Natural killer cell treated with Interleukin-12 subunit alpha and Interleukin-12 subunit beta and Interleukin-15 and Interleukin-18, amount 100 ng/mL, for 72 hours (primary cell): ENCODE measurements at regions not wholly inside any gene's neighbourhood (a gene's known extent, or its start where the extent isn't known, plus 50 kb on each side); places are given as distances from the start of the nearest gene placed in this dataset.

Experiments used
- ATAC-seq, 2 donors: fragments of 150-1000 bp; cut with Tn5 transposase in 1 of 2; sonication (Bioruptor Pico), chemical (Tn5 transposase) in 1 of 2; 2 replicates each; pipeline ENCODE4 v1.10.0; 2021
- DNase-seq: peaks from one replicate; pipeline ENCODE4 v3.0.0; 2022; ENCODE audit warnings: low spot score
- H3K27ac Mint-ChIP-seq, 2 donors: 1 replicate in 1 of 2; 2 replicates in 1 of 2; pipeline ENCODE4 v1.8.0; 2022; ENCODE audit warnings: mixed read lengths in 2 of 2, mild to moderate bottlenecking in 1 of 2, moderate library complexity in 1 of 2
- H3K27me3 Mint-ChIP-seq, 2 donors: 1 replicate in 1 of 2; 2 replicates in 1 of 2; pipeline ENCODE4 v1.8.0; 2022; ENCODE audit warnings: mixed read lengths in 2 of 2
- H3K36me3 Mint-ChIP-seq: one replicate; pipeline ENCODE4 v1.8.0; 2022; ENCODE audit warnings: mixed read lengths
- H3K4me1 Mint-ChIP-seq, 2 donors: 1 replicate in 1 of 2; 2 replicates in 1 of 2; pipeline ENCODE4 v1.8.0; 2022; ENCODE audit warnings: low read depth in 2 of 2, mixed read lengths in 2 of 2, mild to moderate bottlenecking in 1 of 2
- H3K4me3 Mint-ChIP-seq: one replicate; pipeline ENCODE4 v1.8.0; 2022; ENCODE audit warnings: mixed read lengths
- H3K9me3 Mint-ChIP-seq: 2 replicates; pipeline ENCODE4 v1.8.0; 2022; ENCODE audit warnings: mixed read lengths

GRCh38 chr4:165724786-165725185 is 148.3 kb upstream of the TLL1 start:
- no peak overlapping the region for H3K4me3 Mint-ChIP-seq
- H3K27me3 Mint-ChIP-seq = no peaks in the 10 kb centered on the region
- no peak for DNase-seq
- no peak overlapping the region for H3K27ac Mint-ChIP-seq
- no peak for ATAC-seq
- peaks cover 3% of the 10 kb centered on the region for H3K9me3 Mint-ChIP-seq
- H3K4me1 Mint-ChIP-seq = no peaks in the 10 kb centered on the region
- H3K36me3 Mint-ChIP-seq = no peaks in the 10 kb centered on the region

GRCh38 chr4:165725352-165725751 is 147.7 kb upstream of the TLL1 start:
- Mint-ChIP-seq H3K27me3 (no peaks in the 10 kb centered on the region), H3K4me1 (no peaks in the 10 kb centered on the region), H3K4me3 (no peak overlapping the region), H3K36me3 (no peaks in the 10 kb centered on the region), H3K9me3 (peaks cover 3% of the 10 kb centered on the region), H3K27ac (no peak overlapping the region)
- DNase-seq (no peak), ATAC-seq (no peak)

GRCh38 chr4:165726831-165727230 is 146.2 kb upstream of the TLL1 start:
- DNase-seq (no peak), ATAC-seq (no peak)
- no peaks in the 10 kb centered on the region for H3K36me3 Mint-ChIP-seq
- peaks cover 6% of the 10 kb centered on the region for H3K9me3 Mint-ChIP-seq
- no peaks in the 10 kb centered on the region for H3K4me1 Mint-ChIP-seq
- no peak overlapping the region for H3K27ac Mint-ChIP-seq
- no peak overlapping the region for H3K4me3 Mint-ChIP-seq
- no peaks in the 10 kb centered on the region for H3K27me3 Mint-ChIP-seq

GRCh38 chr4:165737309-165737972 is 135.6 kb upstream of the TLL1 start:
- Mint-ChIP-seq H3K27me3 (no peaks in the 10 kb centered on the region), H3K36me3 (no peaks in the 10 kb centered on the region), H3K9me3 (peaks cover 13% of the 10 kb centered on the region), H3K4me1 (no peaks in the 10 kb centered on the region), H3K4me3 (no peak overlapping the region), H3K27ac (no peak overlapping the region)
- ATAC-seq (no peak), DNase-seq (no peak)

- no peak for ATAC-seq
- peaks cover 14% of the 10 kb centered on the region for H3K9me3 Mint-ChIP-seq
- no peak for DNase-seq
- no peak overlapping the region for H3K4me3 Mint-ChIP-seq
- H3K4me1 Mint-ChIP-seq = no peaks in the 10 kb centered on the region
- no peaks in the 10 kb centered on the region for H3K27me3 Mint-ChIP-seq
- no peak overlapping the region for H3K27ac Mint-ChIP-seq
- H3K36me3 Mint-ChIP-seq = no peaks in the 10 kb centered on the region
Measured at GRCh38 chr4:165738571-165738970, 134.5 kb upstream of the TLL1 start.

- Mint-ChIP-seq H3K4me1 (no peaks in the 10 kb centered on the region), H3K4me3 (no peak overlapping the region), H3K9me3 (peaks cover 8% of the 10 kb centered on the region), H3K27ac (no peak overlapping the region), H3K36me3 (no peaks in the 10 kb centered on the region), H3K27me3 (no peaks in the 10 kb centered on the region)
- ATAC-seq (no peak), DNase-seq (no peak)
Measured at GRCh38 chr4:165740911-165741310, 132.1 kb upstream of the TLL1 start.

- Mint-ChIP-seq H3K27ac (no peak overlapping the region), H3K27me3 (no peaks in the 10 kb centered on the region), H3K36me3 (no peaks in the 10 kb centered on the region), H3K9me3 (peaks cover 4% of the 10 kb centered on the region), H3K4me3 (no peak overlapping the region), H3K4me1 (no peaks in the 10 kb centered on the region)
- ATAC-seq (no peak), DNase-seq (no peak)
Measured at GRCh38 chr4:165743422-165743821, 129.6 kb upstream of the TLL1 start.

- Mint-ChIP-seq H3K4me3 (no peak overlapping the region), H3K27me3 (no peaks in the 10 kb centered on the region), H3K27ac (no peak overlapping the region), H3K36me3 (no peaks in the 10 kb centered on the region), H3K4me1 (no peaks in the 10 kb centered on the region), H3K9me3 (peaks cover 8% of the 10 kb centered on the region)
- ATAC-seq (no peak), DNase-seq (no peak)
Measured at GRCh38 chr4:165744370-165744769, 128.7 kb upstream of the TLL1 start.

- no peaks in the 10 kb centered on the region for H3K4me1 Mint-ChIP-seq
- no peak for DNase-seq
- H3K4me3 Mint-ChIP-seq = no peak overlapping the region
- no peak for ATAC-seq
- H3K27ac Mint-ChIP-seq = no peak overlapping the region
- no peaks in the 10 kb centered on the region for H3K36me3 Mint-ChIP-seq
- H3K9me3 Mint-ChIP-seq = peaks cover 22% of the 10 kb centered on the region
- H3K27me3 Mint-ChIP-seq = no peaks in the 10 kb centered on the region
Measured at GRCh38 chr4:165748321-165748720, 124.7 kb upstream of the TLL1 start.

GRCh38 chr4:165751882-165752281 is 121.2 kb upstream of the TLL1 start:
- Mint-ChIP-seq H3K9me3 (peaks cover 26% of the 10 kb centered on the region), H3K4me1 (no peaks in the 10 kb centered on the region), H3K27ac (no peak overlapping the region), H3K36me3 (no peaks in the 10 kb centered on the region), H3K4me3 (no peak overlapping the region), H3K27me3 (no peaks in the 10 kb centered on the region)
- DNase-seq (no peak), ATAC-seq (no peak)

GRCh38 chr4:165754664-165755063 is 118.4 kb upstream of the TLL1 start:
- Mint-ChIP-seq H3K4me1 (no peaks in the 10 kb centered on the region), H3K36me3 (no peaks in the 10 kb centered on the region), H3K4me3 (no peak overlapping the region), H3K27ac (no peak overlapping the region), H3K9me3 (peaks cover 21% of the 10 kb centered on the region), H3K27me3 (no peaks in the 10 kb centered on the region)
- DNase-seq (no peak), ATAC-seq (no peak)

GRCh38 chr4:165756836-165757235 is 116.2 kb upstream of the TLL1 start:
- H3K27ac Mint-ChIP-seq = no peak overlapping the region
- H3K27me3 Mint-ChIP-seq = no peaks in the 10 kb centered on the region
- no peaks in the 10 kb centered on the region for H3K4me1 Mint-ChIP-seq
- DNase-seq (no peak), ATAC-seq (no peak)
- H3K9me3 Mint-ChIP-seq = peaks cover 8% of the 10 kb centered on the region
- no peak overlapping the region for H3K4me3 Mint-ChIP-seq
- H3K36me3 Mint-ChIP-seq = no peaks in the 10 kb centered on the region

GRCh38 chr4:165757451-165757850 is 115.6 kb upstream of the TLL1 start:
- no peak overlapping the region for H3K4me3 Mint-ChIP-seq
- H3K4me1 Mint-ChIP-seq = no peaks in the 10 kb centered on the region
- peaks cover 8% of the 10 kb centered on the region for H3K9me3 Mint-ChIP-seq
- H3K27ac Mint-ChIP-seq = no peak overlapping the region
- H3K27me3 Mint-ChIP-seq = no peaks in the 10 kb centered on the region
- H3K36me3 Mint-ChIP-seq = no peaks in the 10 kb centered on the region
- DNase-seq (no peak), ATAC-seq (no peak)

- no peaks in the 10 kb centered on the region for H3K36me3 Mint-ChIP-seq
- H3K27me3 Mint-ChIP-seq = no peaks in the 10 kb centered on the region
- peaks cover 8% of the 10 kb centered on the region for H3K9me3 Mint-ChIP-seq
- no peaks in the 10 kb centered on the region for H3K4me1 Mint-ChIP-seq
- DNase-seq (no peak), ATAC-seq (no peak)
- H3K27ac Mint-ChIP-seq = no peak overlapping the region
- H3K4me3 Mint-ChIP-seq = no peak overlapping the region
Measured at GRCh38 chr4:165758086-165758485, 115.0 kb upstream of the TLL1 start.

- no peak overlapping the region for H3K27ac Mint-ChIP-seq
- DNase-seq (no peak), ATAC-seq (peak in 1 of 2 donors; percentile 48)
- H3K27me3 Mint-ChIP-seq = no peaks in the 10 kb centered on the region
- no peaks in the 10 kb centered on the region for H3K4me1 Mint-ChIP-seq
- H3K4me3 Mint-ChIP-seq = no peak overlapping the region
- H3K9me3 Mint-ChIP-seq = peaks cover 2% of the 10 kb centered on the region
- H3K36me3 Mint-ChIP-seq = no peaks in the 10 kb centered on the region
Measured at GRCh38 chr4:165760182-165760581, 112.9 kb upstream of the TLL1 start.
